Liver (tissue), 8 donors: ENCODE measurements at regions not wholly inside any gene's neighbourhood (a gene's known extent, or its start where the extent isn't known, plus 50 kb on each side); places are given as distances from the start of the nearest gene placed in this dataset.

Source experiments
- DNase-seq: peaks from one replicate; pipeline ENCODE4 v3.0.0-alpha.2; 2017; ENCODE audit warnings: low spot score
- H3K27ac ChIP-seq, 2 donors: one replicate each; pipeline ENCODE4 v1.7.0; 2013; ENCODE audit warnings: inconsistent platforms in 2 of 2, low read length in 2 of 2, control low read depth in 1 of 2, low read depth in 1 of 2, mild to moderate bottlenecking in 1 of 2
- H3K27me3 ChIP-seq, 4 donors: one replicate each; pipeline versions ENCODE4 v1.6.1 to v1.7.0; 2013; ENCODE audit warnings: low read length in 3 of 4, inconsistent platforms in 1 of 4, mild to moderate bottlenecking in 1 of 4, moderate library complexity in 1 of 4; ENCODE audit not compliant: control insufficient read depth in 4 of 4, insufficient read depth in 4 of 4
- H3K36me3 ChIP-seq, 4 donors: one replicate each; pipeline versions ENCODE4 v1.6.1 to v1.7.0; 2013; ENCODE audit warnings: low read length in 3 of 4, mild to moderate bottlenecking in 3 of 4, low read depth in 1 of 4, moderate library complexity in 1 of 4; ENCODE audit not compliant: control insufficient read depth in 4 of 4, insufficient read depth in 3 of 4
- H3K4me1 ChIP-seq, 4 donors: one replicate each; pipeline versions ENCODE4 v1.6.1 to v1.7.0; 2013; ENCODE audit warnings: low read length in 3 of 4, mild to moderate bottlenecking in 3 of 4, moderate library complexity in 1 of 4; ENCODE audit not compliant: control insufficient read depth in 4 of 4, insufficient read depth in 4 of 4
- H3K4me3 ChIP-seq, 3 donors: one replicate each; pipeline versions ENCODE4 v1.6.1 to v1.7.0; 2013; ENCODE audit warnings: low read length in 3 of 3, control low read depth in 1 of 3, low read depth in 1 of 3, mild to moderate bottlenecking in 1 of 3
- H3K9ac ChIP-seq, 2 donors: one replicate each; pipeline ENCODE4 v1.7.0; 2013; ENCODE audit warnings: low read length in 2 of 2, mild to moderate bottlenecking in 2 of 2, moderate library complexity in 2 of 2, control low read depth in 1 of 2, low read depth in 1 of 2
- H3K9me3 ChIP-seq, 4 donors: one replicate each; pipeline versions ENCODE4 v1.6.1 to v1.7.0; 2013; ENCODE audit warnings: low read length in 3 of 4; ENCODE audit not compliant: control insufficient read depth in 4 of 4
- CTCF ChIP-seq: fragments of 150-350 bp; IDR thresholded peaks from 2 replicates; pipeline ENCODE4 v1.5.1; 2017; ENCODE audit warnings: improper control_type of control experiment, low read depth, low read length; ENCODE audit not compliant: missing input control
- EGR1 ChIP-seq, 2 donors: IDR thresholded peaks; 2 replicates each; pipeline ENCODE4 v1.6.1; 2016 to 2018; ENCODE audit warnings: antibody characterized with exemption in 2 of 2, low read depth in 2 of 2
- FOXA1 ChIP-seq: IDR thresholded peaks from 2 replicates; pipeline ENCODE4 v1.6.1; 2016; ENCODE audit warnings: antibody characterized with exemption
- FOXA2 ChIP-seq: IDR thresholded peaks from 2 replicates; pipeline ENCODE4 v1.6.1; 2016; ENCODE audit warnings: antibody characterized with exemption
- GABPA ChIP-seq, 2 donors: IDR thresholded peaks in 1 of 2; conservative IDR thresholded peaks in 1 of 2; 2 replicates each; pipeline ENCODE4 v1.6.1; 2016; ENCODE audit warnings: antibody characterized with exemption in 2 of 2, mild to moderate bottlenecking in 1 of 2, moderate library complexity in 1 of 2
- HNF4A ChIP-seq, 2 donors: conservative IDR thresholded peaks; 2 replicates each; pipeline ENCODE4 v1.6.1; 2016; ENCODE audit warnings: antibody characterized with exemption in 2 of 2, mild to moderate bottlenecking in 2 of 2
- HNF4G ChIP-seq: IDR thresholded peaks from 2 replicates; pipeline ENCODE4 v1.6.1; 2016; ENCODE audit warnings: antibody characterized with exemption
- JUND ChIP-seq, 2 donors: IDR thresholded peaks; 2 replicates each; pipeline ENCODE4 v1.6.1; 2016; ENCODE audit warnings: antibody characterized with exemption in 2 of 2
- NR2F2 ChIP-seq: IDR thresholded peaks from 2 replicates; pipeline ENCODE4 v1.6.1; 2016; ENCODE audit warnings: antibody characterized with exemption
- RAD21 ChIP-seq, 2 donors: IDR thresholded peaks; 2 replicates each; pipeline ENCODE4 v1.6.1; 2016; ENCODE audit warnings: antibody characterized with exemption in 2 of 2, mild to moderate bottlenecking in 2 of 2
- REST ChIP-seq: IDR thresholded peaks from 2 replicates; pipeline ENCODE4 v1.6.1; 2016; ENCODE audit warnings: antibody characterized with exemption, mild to moderate bottlenecking
- RXRA ChIP-seq, 2 donors: IDR thresholded peaks; 2 replicates each; pipeline ENCODE4 v1.6.1; 2017 to 2018; ENCODE audit warnings: antibody characterized with exemption in 2 of 2, mild to moderate bottlenecking in 1 of 2
- SP1 ChIP-seq: IDR thresholded peaks from 2 replicates; pipeline ENCODE4 v1.6.1; 2018; ENCODE audit warnings: antibody characterized with exemption, mild to moderate bottlenecking
- TAF1 ChIP-seq: conservative IDR thresholded peaks from 2 replicates; pipeline ENCODE4 v1.6.1; 2016; ENCODE audit warnings: antibody characterized with exemption, mild to moderate bottlenecking
- YY1 ChIP-seq: IDR thresholded peaks from 2 replicates; pipeline ENCODE4 v1.6.1; 2016; ENCODE audit warnings: antibody characterized with exemption, mild to moderate bottlenecking
- WGBS: extraction: QIAGEN DNeasy Blood & Tissue Kit; methylation state at CpG from one replicate; pipeline ENCODE4 v1.1.7; 2013; 5-methylcytosine and 5-hydroxymethylcytosine counted together
- TF ChIP-seq, protein P1 (sequence below): IDR thresholded peaks from 2 replicates; pipeline ENCODE4 v1.6.1; 2016; ENCODE audit warnings: antibody characterized with exemption
- TF ChIP-seq, protein P2 (sequence below): IDR thresholded peaks from 2 replicates; pipeline ENCODE4 v1.6.1; 2016; ENCODE audit warnings: antibody characterized with exemption
- TF ChIP-seq, protein P3 (sequence below): IDR thresholded peaks from 2 replicates; pipeline ENCODE4 v1.6.1; 2016; ENCODE audit warnings: antibody characterized with exemption
- donor health status: healthy.
- donor health status: healthy.
- donor health status: healthy.
- donor health status: healthy.
- donor health status: healthy.

DNA sequence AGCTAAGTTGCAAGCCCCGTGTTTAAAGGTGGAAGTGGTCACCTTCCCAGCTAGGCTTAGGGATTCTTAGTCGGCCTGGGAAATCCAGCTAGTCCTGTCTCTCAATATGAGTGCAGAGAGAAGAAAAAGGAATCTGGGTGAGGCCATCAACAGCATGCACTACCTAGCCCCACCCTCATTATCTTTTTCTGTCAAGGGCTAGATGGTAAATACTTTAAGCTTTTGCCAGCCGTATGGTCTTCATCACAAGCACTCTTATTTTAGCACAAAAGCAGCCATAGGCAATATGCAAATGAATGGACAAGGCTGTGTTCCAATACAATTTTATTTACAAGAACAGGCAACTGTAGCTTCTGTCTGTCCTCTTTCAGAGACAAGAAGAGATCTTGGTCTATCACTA is 282.9 kb downstream of the ZNF674 start:
- TF ChIP-seq TAF1, result no peak
- TF ChIP-seq GABPA (IDR thresholded peaks at IDR 0.05 in 1 of 2, conservative IDR thresholded peaks at IDR 0.05 in 1 of 2), result no peak
- TF ChIP-seq, protein P1, sequence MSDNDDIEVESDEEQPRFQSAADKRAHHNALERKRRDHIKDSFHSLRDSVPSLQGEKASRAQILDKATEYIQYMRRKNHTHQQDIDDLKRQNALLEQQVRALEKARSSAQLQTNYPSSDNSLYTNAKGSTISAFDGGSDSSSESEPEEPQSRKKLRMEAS, result no peak
- no peak for TF ChIP-seq YY1
- no peak for TF ChIP-seq RAD21 (IDR thresholded peaks at IDR 0.05)
- no peak for TF ChIP-seq JUND (IDR thresholded peaks at IDR 0.05)
- TF ChIP-seq, protein P2, sequence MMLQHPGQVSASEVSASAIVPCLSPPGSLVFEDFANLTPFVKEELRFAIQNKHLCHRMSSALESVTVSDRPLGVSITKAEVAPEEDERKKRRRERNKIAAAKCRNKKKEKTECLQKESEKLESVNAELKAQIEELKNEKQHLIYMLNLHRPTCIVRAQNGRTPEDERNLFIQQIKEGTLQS, result no peak
- TF ChIP-seq RXRA (IDR thresholded peaks at IDR 0.05), result no peak
- TF ChIP-seq FOXA1, result no peak
- TF ChIP-seq, protein P3, sequence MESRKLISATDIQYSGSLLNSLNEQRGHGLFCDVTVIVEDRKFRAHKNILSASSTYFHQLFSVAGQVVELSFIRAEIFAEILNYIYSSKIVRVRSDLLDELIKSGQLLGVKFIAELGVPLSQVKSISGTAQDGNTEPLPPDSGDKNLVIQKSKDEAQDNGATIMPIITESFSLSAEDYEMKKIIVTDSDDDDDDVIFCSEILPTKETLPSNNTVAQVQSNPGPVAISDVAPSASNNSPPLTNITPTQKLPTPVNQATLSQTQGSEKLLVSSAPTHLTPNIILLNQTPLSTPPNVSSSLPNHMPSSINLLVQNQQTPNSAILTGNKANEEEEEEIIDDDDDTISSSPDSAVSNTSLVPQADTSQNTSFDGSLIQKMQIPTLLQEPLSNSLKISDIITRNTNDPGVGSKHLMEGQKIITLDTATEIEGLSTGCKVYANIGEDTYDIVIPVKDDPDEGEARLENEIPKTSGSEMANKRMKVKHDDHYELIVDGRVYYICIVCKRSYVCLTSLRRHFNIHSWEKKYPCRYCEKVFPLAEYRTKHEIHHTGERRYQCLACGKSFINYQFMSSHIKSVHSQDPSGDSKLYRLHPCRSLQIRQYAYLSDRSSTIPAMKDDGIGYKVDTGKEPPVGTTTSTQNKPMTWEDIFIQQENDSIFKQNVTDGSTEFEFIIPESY, result no peak
- TF ChIP-seq SP1, result no peak
- no peak for TF ChIP-seq HNF4A (conservative IDR thresholded peaks at IDR 0.05)
- TF ChIP-seq REST, result no peak
- TF ChIP-seq NR2F2, result no peak
- TF ChIP-seq HNF4G, result no peak
- no peak for TF ChIP-seq CTCF
- no peak for TF ChIP-seq EGR1 (IDR thresholded peaks at IDR 0.05; ENCODE audit: low read depth in 2 of 2)
- TF ChIP-seq FOXA2, result no peak
- H3K4me1 ChIP-seq, result no peaks in the 10 kb centered on the region
- H3K27me3 ChIP-seq, result no peaks in the 10 kb centered on the region
- H3K27ac ChIP-seq, result no peak overlapping the region
- no peaks in the 10 kb centered on the region for H3K9me3 ChIP-seq
- H3K4me3 ChIP-seq, result no peak overlapping the region
- WGBS, result 88% methylated on average over 3 of the region's 3 CpGs
- H3K36me3 ChIP-seq, result no peaks in the 10 kb centered on the region
- no peak overlapping the region for H3K9ac ChIP-seq
- no peak for DNase-seq

- WGBS, result 85% methylated on average over 1 of the region's 1 CpG
- DNase-seq, result no peak
- H3K9ac ChIP-seq, result no peak overlapping the region
- no peaks in the 10 kb centered on the region for H3K36me3 ChIP-seq
- TF ChIP-seq GABPA (IDR thresholded peaks at IDR 0.05 in 1 of 2, conservative IDR thresholded peaks at IDR 0.05 in 1 of 2) (no peak), NR2F2 (no peak), CTCF (no peak), TAF1 (no peak), REST (no peak), SP1 (no peak), FOXA2 (no peak), RAD21 (IDR thresholded peaks at IDR 0.05) (no peak), RXRA (IDR thresholded peaks at IDR 0.05) (no peak), FOXA1 (no peak)
- TF ChIP-seq, protein P2, result no peak
- no peaks in the 10 kb centered on the region for H3K9me3 ChIP-seq
- H3K4me3 ChIP-seq, result no peak overlapping the region
- H3K4me1 ChIP-seq, result no peaks in the 10 kb centered on the region
- no peaks in the 10 kb centered on the region for H3K27me3 ChIP-seq
- H3K27ac ChIP-seq, result no peak overlapping the region
These were observed 284.7 kb downstream of the ZNF674 start for GRCh38 chrX:46260499-46260898.
